Trophoblast cell (in vitro differentiated cells and primary cell): ENCODE measurements at regions not wholly inside any gene's neighbourhood (a gene's known extent, or its start where the extent isn't known, plus 50 kb on each side); places are given as distances from the start of the nearest gene placed in this dataset.

Experiments
- DNase-seq, 2 donors: peaks; one replicate each; pipeline ENCODE4 v3.0.0-alpha.2; 2016
- H2AFZ ChIP-seq: 2 replicates; pipeline ENCODE4 v1.6.1; 2013; ENCODE audit warnings: low read length, moderate library complexity, mild to moderate bottlenecking; ENCODE audit not compliant: insufficient read depth, poor library complexity
- H2AK5ac ChIP-seq: 2 replicates; pipeline ENCODE4 v1.6.1; 2013; ENCODE audit warnings: mild to moderate bottlenecking, low read length
- H2BK120ac ChIP-seq: 2 replicates; pipeline ENCODE4 v1.6.1; 2013; ENCODE audit warnings: low read length, mild to moderate bottlenecking, moderate library complexity; ENCODE audit not compliant: insufficient read depth, poor library complexity
- H2BK12ac ChIP-seq: 2 replicates; pipeline ENCODE4 v1.6.1; 2013; ENCODE audit warnings: mild to moderate bottlenecking, low read length, moderate library complexity
- H2BK5ac ChIP-seq: 2 replicates; pipeline ENCODE4 v1.6.1; 2013; ENCODE audit warnings: low read length, low read depth, moderate library complexity, mild to moderate bottlenecking; ENCODE audit not compliant: poor library complexity
- H3K14ac ChIP-seq: 2 replicates; pipeline ENCODE4 v1.6.1; 2013; ENCODE audit warnings: mild to moderate bottlenecking, low read length
- H3K18ac ChIP-seq: 2 replicates; pipeline ENCODE4 v1.6.1; 2013; ENCODE audit warnings: mild to moderate bottlenecking, low read length
- H3K23ac ChIP-seq: 2 replicates; pipeline ENCODE4 v1.6.1; 2013; ENCODE audit warnings: low read length
- H3K27ac ChIP-seq: 2 replicates; pipeline ENCODE4 v1.5.1; 2013; ENCODE audit warnings: low read depth, mild to moderate bottlenecking, inconsistent platforms, low read length, moderate library complexity
- H3K27me3 ChIP-seq: 2 replicates; pipeline ENCODE4 v1.6.1; 2013; ENCODE audit warnings: inconsistent platforms, mild to moderate bottlenecking, low read length, moderate library complexity; ENCODE audit not compliant: insufficient read depth
- H3K36me3 ChIP-seq, 2 experiments: 1 replicate in 1 of 2; 2 replicates in 1 of 2; pipeline ENCODE4 v1.6.1; 2013; ENCODE audit warnings: low read length in 2 of 2, mild to moderate bottlenecking in 2 of 2, moderate library complexity in 1 of 2; ENCODE audit not compliant: insufficient read depth in 2 of 2, control insufficient read depth in 1 of 2
- H3K4ac ChIP-seq: 2 replicates; pipeline ENCODE4 v1.6.1; 2013; ENCODE audit warnings: low read depth, mild to moderate bottlenecking, low read length, moderate library complexity
- H3K4me1 ChIP-seq, 2 experiments: 1 replicate in 1 of 2; 2 replicates in 1 of 2; pipeline ENCODE4 v1.6.1; 2013; ENCODE audit warnings: low read length in 2 of 2, mild to moderate bottlenecking in 2 of 2, moderate library complexity in 1 of 2; ENCODE audit not compliant: insufficient read depth in 2 of 2, control insufficient read depth in 1 of 2
- H3K4me2 ChIP-seq: 2 replicates; pipeline ENCODE4 v1.6.1; 2013; ENCODE audit warnings: inconsistent platforms, mild to moderate bottlenecking, low read length, moderate library complexity
- H3K4me3 ChIP-seq: 2 replicates; pipeline ENCODE4 v1.5.1; 2013; ENCODE audit warnings: mild to moderate bottlenecking, low read depth, low read length, inconsistent platforms
- H3K79me1 ChIP-seq: one replicate; pipeline ENCODE4 v1.6.1; 2013; ENCODE audit warnings: low read length
- H3K79me2 ChIP-seq: 2 replicates; pipeline ENCODE4 v1.6.1; 2013; ENCODE audit warnings: low read length, mild to moderate bottlenecking; ENCODE audit not compliant: control insufficient read depth, insufficient read depth, poor library complexity
- H3K9ac ChIP-seq: 2 replicates; pipeline ENCODE4 v1.6.1; 2013; ENCODE audit warnings: mild to moderate bottlenecking, low read length
- H3K9me3 ChIP-seq: 2 replicates; pipeline ENCODE4 v1.6.1; 2013; ENCODE audit warnings: low read depth, mild to moderate bottlenecking, control low read depth, inconsistent platforms, low read length; ENCODE audit not compliant: insufficient read depth
- H4K12ac ChIP-seq: 2 replicates; pipeline ENCODE4 v1.6.1; 2013; ENCODE audit warnings: low read depth, mild to moderate bottlenecking, low read length, moderate library complexity
- H4K8ac ChIP-seq: 2 replicates; pipeline ENCODE4 v1.6.1; 2013; ENCODE audit warnings: low read depth, mild to moderate bottlenecking, low read length, moderate library complexity
- H4K91ac ChIP-seq: one replicate; pipeline ENCODE4 v1.6.1; 2013; ENCODE audit warnings: low read depth, mild to moderate bottlenecking, low read length, moderate library complexity
- WGBS: extraction: QIAGEN DNeasy Blood & Tissue Kit; methylation state at CpG from one replicate; pipeline ENCODE4 v1.1.7; 2013; ENCODE audit warnings: missing lambda C conversion rate; ENCODE audit not compliant: insufficient read length, insufficient coverage; ENCODE audit errors: extremely low coverage; 5-methylcytosine and 5-hydroxymethylcytosine counted together

DNA sequence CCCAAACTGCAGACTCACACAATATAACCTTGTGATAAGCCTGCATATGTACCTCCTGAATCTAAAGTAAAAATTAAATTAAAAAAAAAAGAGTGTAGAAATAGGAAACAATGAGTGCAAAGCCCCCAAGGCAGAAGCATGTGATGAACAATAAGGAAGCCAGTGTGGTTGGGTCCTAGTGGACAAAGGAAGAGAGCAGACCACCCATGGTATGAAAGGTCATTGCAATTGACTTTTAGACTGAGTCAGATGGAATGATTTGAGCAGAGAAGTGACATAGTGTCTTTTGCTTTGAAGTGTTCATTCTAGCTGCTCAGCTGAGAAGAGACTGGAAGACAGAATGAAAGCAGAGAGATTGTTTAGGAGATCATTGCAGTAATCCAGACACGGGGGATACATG lies 417.1 kb downstream of the RAD51AP2 start:
- H3K4me2 ChIP-seq, result no peak overlapping the region
- H3K9me3 ChIP-seq, result no peaks in the 10 kb centered on the region
- no peak overlapping the region for H3K4ac ChIP-seq
- no peak overlapping the region for H2BK5ac ChIP-seq
- H3K23ac ChIP-seq, result no peak overlapping the region
- no peak overlapping the region for H3K27ac ChIP-seq
- WGBS, result no CpG with 5 or more reads among the region's 1 CpG
- H3K36me3 ChIP-seq, result no peaks in the 10 kb centered on the region
- H4K91ac ChIP-seq, result no peak overlapping the region
- H3K18ac ChIP-seq, result no peak overlapping the region
- H3K79me1 ChIP-seq, result no peaks in the 10 kb centered on the region
- no peak overlapping the region for H3K14ac ChIP-seq
- H4K8ac ChIP-seq, result no peak overlapping the region
- no peak overlapping the region for H2BK120ac ChIP-seq
- no peak overlapping the region for H2AK5ac ChIP-seq
- no peak overlapping the region for H2BK12ac ChIP-seq
- DNase-seq, result no peak
- no peaks in the 10 kb centered on the region for H3K79me2 ChIP-seq
- H2AFZ ChIP-seq, result no peak overlapping the region
- H3K9ac ChIP-seq, result no peak overlapping the region
- H4K12ac ChIP-seq, result no peak overlapping the region
- H3K4me1 ChIP-seq, result no peaks in the 10 kb centered on the region
- H3K27me3 ChIP-seq, result no peaks in the 10 kb centered on the region
- no peak overlapping the region for H3K4me3 ChIP-seq

DNA sequence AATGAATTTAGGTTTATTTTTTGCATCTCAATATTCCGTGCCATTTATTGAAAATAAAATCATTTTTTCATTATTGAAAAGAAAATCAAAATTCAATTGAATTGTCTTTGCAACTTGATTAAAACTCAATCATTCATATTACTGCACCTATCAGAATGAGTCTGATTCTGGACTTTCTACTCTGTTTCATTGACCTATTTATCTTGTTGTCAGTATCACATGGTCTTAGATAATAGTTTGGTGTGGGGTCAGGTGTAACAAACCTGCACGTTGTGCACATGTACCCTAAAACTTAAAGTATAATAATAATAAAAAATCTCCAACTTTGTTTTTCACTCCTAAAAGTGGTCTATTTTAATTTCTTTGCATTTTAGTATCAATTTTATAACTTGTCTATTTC lies 422.9 kb downstream of the RAD51AP2 start:
- no peaks in the 10 kb centered on the region for H3K79me1 ChIP-seq
- H3K23ac ChIP-seq, result no peak overlapping the region
- no peak overlapping the region for H2BK120ac ChIP-seq
- H3K9me3 ChIP-seq, result no peaks in the 10 kb centered on the region
- H4K8ac ChIP-seq, result no peak overlapping the region
- WGBS, result no CpG with 5 or more reads among the region's 2 CpGs
- H3K27ac ChIP-seq, result no peak overlapping the region
- no peak overlapping the region for H3K14ac ChIP-seq
- H3K18ac ChIP-seq, result no peak overlapping the region
- H4K91ac ChIP-seq, result no peak overlapping the region
- DNase-seq, result no peak
- no peaks in the 10 kb centered on the region for H3K4me1 ChIP-seq
- no peaks in the 10 kb centered on the region for H3K27me3 ChIP-seq
- no peak overlapping the region for H2BK12ac ChIP-seq
- no peaks in the 10 kb centered on the region for H3K79me2 ChIP-seq
- H3K4me3 ChIP-seq, result no peak overlapping the region
- H3K36me3 ChIP-seq, result no peaks in the 10 kb centered on the region
- H3K4ac ChIP-seq, result no peak overlapping the region
- no peak overlapping the region for H3K9ac ChIP-seq
- no peak overlapping the region for H2BK5ac ChIP-seq
- H3K4me2 ChIP-seq, result no peak overlapping the region
- H2AK5ac ChIP-seq, result no peak overlapping the region
- H4K12ac ChIP-seq, result no peak overlapping the region
- H2AFZ ChIP-seq, result no peak overlapping the region

DNA sequence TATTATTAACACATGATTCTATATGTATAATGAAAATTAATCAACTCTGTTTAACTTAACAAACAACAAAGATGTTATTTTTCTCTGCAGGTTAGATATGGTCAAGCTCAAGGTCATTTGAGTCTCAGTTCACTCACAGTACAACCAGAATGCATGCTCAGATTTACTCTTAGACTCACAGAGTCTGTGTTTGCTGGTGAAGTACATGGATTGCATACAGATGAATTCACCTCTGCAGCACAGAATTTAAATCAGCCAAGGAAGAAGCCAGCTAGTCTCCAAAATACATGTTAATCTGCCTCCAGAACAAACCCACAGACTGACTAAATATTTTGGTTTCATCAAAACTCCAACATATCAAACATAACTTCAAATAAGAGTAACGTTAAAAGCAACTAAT lies 424.5 kb downstream of the RAD51AP2 start:
- Histone ChIP-seq H3K79me1 (no peaks in the 10 kb centered on the region), H3K79me2 (no peaks in the 10 kb centered on the region), H3K27ac (no peak overlapping the region), H2BK12ac (no peak overlapping the region), H3K23ac (no peak overlapping the region), H3K4me1 (no peaks in the 10 kb centered on the region), H3K9me3 (no peaks in the 10 kb centered on the region), H3K18ac (no peak overlapping the region), H3K36me3 (no peaks in the 10 kb centered on the region), H2AK5ac (no peak overlapping the region), H3K4me3 (no peak overlapping the region), H3K4me2 (no peak overlapping the region), H4K91ac (no peak overlapping the region), H2BK120ac (no peak overlapping the region), H4K12ac (no peak overlapping the region), H2BK5ac (no peak overlapping the region), H3K14ac (no peak overlapping the region), H3K4ac (no peak overlapping the region), H3K9ac (no peak overlapping the region), H2AFZ (no peak overlapping the region), H4K8ac (no peak overlapping the region), H3K27me3 (no peaks in the 10 kb centered on the region)
- DNase-seq, result no peak
- 100% methylated on average over 1 of the region's 1 CpG for WGBS

DNA sequence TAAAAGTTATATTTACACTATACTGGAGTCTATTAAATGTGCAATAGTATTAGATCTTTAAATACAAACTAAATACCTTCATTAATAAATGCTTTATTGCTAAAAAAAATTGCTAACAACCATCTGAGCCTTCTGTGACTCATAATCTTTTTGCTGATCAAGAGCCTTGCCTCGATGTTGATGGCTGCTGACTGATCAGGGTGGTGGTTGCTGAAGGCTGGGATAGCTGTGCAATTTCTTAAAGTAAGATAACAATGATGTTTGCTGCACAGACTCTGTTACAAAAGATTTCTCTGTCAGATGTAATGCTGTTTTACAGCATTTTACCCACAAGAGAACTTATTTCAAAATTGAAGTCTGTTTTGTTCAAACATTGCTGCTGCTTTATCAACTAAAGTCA lies 421.4 kb upstream of the CYRIA start:
- H3K27me3 ChIP-seq, result no peaks in the 10 kb centered on the region
- no peak overlapping the region for H3K4me3 ChIP-seq
- H3K23ac ChIP-seq, result no peak overlapping the region
- no peak overlapping the region for H3K27ac ChIP-seq
- no peak overlapping the region for H2BK5ac ChIP-seq
- no peaks in the 10 kb centered on the region for H3K36me3 ChIP-seq
- no peak overlapping the region for H2AFZ ChIP-seq
- no peak overlapping the region for H3K9ac ChIP-seq
- H2BK120ac ChIP-seq, result no peak overlapping the region
- DNase-seq, result peak; percentile 55 to 74
- WGBS, result no CpG with 5 or more reads among the region's 1 CpG
- no peak overlapping the region for H4K12ac ChIP-seq
- no peaks in the 10 kb centered on the region for H3K79me2 ChIP-seq
- no peaks in the 10 kb centered on the region for H3K79me1 ChIP-seq
- H3K4me1 ChIP-seq, result no peaks in the 10 kb centered on the region
- no peak overlapping the region for H3K14ac ChIP-seq
- H3K4ac ChIP-seq, result no peak overlapping the region
- H4K91ac ChIP-seq, result no peak overlapping the region
- H2AK5ac ChIP-seq, result no peak overlapping the region
- H3K9me3 ChIP-seq, result no peaks in the 10 kb centered on the region
- no peak overlapping the region for H3K4me2 ChIP-seq
- no peak overlapping the region for H3K18ac ChIP-seq
- H4K8ac ChIP-seq, result no peak overlapping the region
- no peak overlapping the region for H2BK12ac ChIP-seq
